ENCODE measurements at regions not wholly inside any gene's neighbourhood (a gene's known extent, or its start where the extent isn't known, plus 50 kb on each side); places are given as distances from the start of the nearest gene placed in this dataset.

DNA sequence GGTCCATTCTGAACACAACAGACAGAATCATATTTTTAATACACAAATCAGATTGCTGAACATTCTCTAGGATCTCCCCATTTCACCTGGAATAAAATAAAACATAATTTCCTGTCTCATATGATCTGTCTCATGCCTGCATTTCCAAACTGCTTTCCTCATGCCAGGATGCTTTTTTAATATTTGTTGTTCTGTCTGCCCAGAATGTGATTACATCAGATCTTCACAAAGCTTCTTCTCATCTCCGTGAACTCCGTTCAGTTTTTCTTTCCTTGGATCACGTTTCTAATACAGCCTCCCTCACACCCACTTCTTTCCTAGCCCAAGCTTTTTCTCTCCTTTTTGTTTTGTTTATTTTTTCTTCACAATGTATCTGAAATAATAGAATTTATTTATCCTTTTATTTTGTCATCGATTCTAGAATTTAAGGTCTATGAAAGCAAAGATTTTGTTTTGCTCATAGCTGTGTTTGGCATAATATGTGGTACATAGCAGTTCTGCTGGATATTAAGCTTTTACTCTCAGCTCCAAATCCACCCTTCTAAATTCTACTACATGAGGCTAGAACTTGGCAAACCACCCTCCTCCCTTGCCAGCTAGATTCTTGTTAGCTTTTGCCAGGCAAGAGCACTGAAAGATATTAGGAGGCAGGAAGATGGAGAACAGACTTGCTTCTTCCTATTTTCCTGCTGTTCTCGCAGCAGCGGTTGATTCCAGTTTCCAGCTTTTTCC lies 165.5 kb upstream of the SLIT2 start:
- no peak overlapping the region for H3K27ac ChIP-seq
- POLR2A ChIA-PET (ENCODE audit: low non-redundant PET), result no interaction called here
- no peak for DNase-seq (ENCODE audit: low spot score)
- TF ChIP-seq, protein P1, sequence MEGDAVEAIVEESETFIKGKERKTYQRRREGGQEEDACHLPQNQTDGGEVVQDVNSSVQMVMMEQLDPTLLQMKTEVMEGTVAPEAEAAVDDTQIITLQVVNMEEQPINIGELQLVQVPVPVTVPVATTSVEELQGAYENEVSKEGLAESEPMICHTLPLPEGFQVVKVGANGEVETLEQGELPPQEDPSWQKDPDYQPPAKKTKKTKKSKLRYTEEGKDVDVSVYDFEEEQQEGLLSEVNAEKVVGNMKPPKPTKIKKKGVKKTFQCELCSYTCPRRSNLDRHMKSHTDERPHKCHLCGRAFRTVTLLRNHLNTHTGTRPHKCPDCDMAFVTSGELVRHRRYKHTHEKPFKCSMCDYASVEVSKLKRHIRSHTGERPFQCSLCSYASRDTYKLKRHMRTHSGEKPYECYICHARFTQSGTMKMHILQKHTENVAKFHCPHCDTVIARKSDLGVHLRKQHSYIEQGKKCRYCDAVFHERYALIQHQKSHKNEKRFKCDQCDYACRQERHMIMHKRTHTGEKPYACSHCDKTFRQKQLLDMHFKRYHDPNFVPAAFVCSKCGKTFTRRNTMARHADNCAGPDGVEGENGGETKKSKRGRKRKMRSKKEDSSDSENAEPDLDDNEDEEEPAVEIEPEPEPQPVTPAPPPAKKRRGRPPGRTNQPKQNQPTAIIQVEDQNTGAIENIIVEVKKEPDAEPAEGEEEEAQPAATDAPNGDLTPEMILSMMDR (conservative IDR thresholded peaks at IDR 0.05; ENCODE audit: low read depth), result no peak
- CTCF ChIA-PET, result no interaction called here

DNA sequence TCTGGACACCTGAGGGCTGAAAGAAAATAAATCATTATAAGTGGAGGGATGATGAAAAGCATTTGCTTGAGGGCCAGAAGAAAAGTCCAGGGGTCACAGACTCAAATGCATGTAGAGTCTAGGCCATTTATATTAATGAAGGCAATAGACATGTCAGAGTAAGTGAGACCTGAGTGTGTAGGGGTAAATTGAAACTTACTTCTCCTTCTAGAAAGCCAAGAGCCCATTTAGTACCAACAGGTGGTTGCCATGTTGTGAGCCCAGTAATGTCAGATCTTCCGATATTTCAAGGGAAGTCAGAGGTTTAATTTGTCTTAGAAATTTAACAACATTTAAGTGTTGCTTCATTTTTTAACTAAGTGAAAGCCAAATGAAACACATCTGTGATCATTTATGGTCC lies 166.1 kb upstream of the SLIT2 start:
- TF ChIP-seq, protein P1 (conservative IDR thresholded peaks at IDR 0.05; ENCODE audit: low read depth), result no peak
- ChIA-PET POLR2A (ENCODE audit: low non-redundant PET) (no interaction called here), CTCF (no interaction called here)
- no peak overlapping the region for H3K27ac ChIP-seq
- DNase-seq (ENCODE audit: low spot score), result no peak

DNA sequence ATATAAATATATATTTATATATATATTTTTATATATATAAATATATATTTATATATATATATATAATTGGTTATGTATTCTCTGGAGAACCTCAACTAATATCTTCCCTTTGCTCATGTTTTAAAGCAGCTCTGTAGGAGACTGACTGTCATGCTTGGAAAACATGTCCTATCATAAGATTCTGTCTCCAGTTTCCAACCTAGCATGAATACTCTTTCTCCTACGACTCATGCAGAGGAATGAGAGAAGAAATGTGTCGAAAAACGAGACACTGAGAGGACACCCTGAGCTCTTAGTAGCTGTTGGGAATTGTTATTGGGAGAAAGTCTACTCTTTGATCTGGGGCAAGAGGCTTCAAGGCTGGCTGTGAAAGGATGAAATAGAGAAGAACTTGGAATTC lies 166.5 kb upstream of the SLIT2 start:
- ChIA-PET CTCF (no interaction called here), POLR2A (ENCODE audit: low non-redundant PET) (no interaction called here)
- H3K27ac ChIP-seq, result no peak overlapping the region
- DNase-seq (ENCODE audit: low spot score), result no peak
- TF ChIP-seq, protein P1 (conservative IDR thresholded peaks at IDR 0.05; ENCODE audit: low read depth), result no peak

DNA sequence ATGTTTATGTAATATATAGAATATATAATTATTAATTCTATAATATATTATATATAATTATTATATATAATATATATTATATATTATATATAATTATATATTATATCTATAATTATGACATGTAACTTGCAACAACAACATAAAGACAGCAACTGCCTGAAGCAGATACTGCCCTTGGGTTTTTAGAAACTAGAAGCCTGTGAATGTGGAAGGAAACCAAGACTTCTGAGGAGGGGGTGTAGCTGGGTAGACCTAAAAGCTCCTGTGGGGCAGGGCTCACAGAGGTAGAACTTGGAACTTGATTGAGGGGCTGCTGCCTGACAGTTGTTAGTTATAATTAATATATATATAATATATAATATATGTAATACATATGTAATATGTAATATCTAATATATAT lies 167.2 kb upstream of the SLIT2 start:
- no peak for DNase-seq (ENCODE audit: low spot score)
- ChIA-PET POLR2A (ENCODE audit: low non-redundant PET) (no interaction called here), CTCF (no interaction called here)
- H3K27ac ChIP-seq, result no peak overlapping the region
- TF ChIP-seq, protein P1 (conservative IDR thresholded peaks at IDR 0.05; ENCODE audit: low read depth), result no peak

DNA sequence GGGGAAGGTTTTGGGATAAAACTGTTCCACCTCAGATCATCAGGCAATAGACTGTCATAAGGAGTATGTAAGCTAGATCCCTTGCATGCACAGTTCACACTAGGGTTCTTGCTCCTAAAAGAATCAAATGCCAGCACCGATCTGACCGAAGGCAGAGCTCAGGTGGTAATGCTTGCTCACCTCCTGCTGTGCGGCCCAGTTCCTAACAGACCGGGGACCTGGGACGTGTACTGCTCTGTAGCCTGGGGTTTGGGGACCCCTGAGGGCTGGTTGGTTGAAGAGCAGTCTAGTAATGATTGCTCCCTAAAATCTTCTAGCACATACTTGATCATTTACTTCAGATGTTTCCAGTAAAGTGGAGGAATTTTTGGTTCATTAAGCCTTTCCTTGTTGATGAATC lies 173.1 kb upstream of the SLIT2 start:
- TF ChIP-seq, protein P1 (conservative IDR thresholded peaks at IDR 0.05; ENCODE audit: low read depth), result no peak
- no peak for DNase-seq (ENCODE audit: low spot score)
- ChIA-PET CTCF (no interaction called here), POLR2A (ENCODE audit: low non-redundant PET) (no interaction called here)
- no peak overlapping the region for H3K27ac ChIP-seq

DNA sequence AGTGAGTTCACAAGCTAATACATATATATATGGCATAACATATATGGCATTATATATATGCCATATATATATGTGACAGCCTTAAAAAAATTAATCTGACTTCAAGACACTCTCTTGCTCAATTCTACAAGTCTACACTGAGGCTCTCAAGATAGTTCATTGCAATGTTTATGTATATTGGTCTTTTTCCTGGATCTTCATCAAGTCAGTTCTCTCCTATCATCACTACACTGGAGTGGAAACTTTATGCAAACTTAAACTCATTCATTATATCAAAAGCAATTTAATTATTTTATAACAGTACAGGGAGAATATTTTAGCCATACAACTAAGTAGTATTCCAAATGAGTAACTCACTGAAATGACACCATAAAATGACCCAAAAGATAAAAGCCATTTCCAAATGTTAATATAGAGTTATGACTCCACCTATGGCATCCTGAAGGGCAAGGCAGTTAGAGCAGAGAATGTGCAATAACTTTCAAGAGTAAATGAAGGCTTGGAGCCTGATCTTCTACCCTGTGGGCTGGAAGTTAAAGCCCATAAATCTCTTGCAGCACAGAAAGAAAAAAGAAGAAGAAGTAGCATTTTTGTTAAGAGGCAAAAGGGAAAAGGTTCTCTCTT lies 176.3 kb upstream of the SLIT2 start:
- ChIA-PET POLR2A (ENCODE audit: low non-redundant PET) (no interaction called here), CTCF (interaction anchor here (0.7 kb wide), 1 partner anchor 636 kb away, joined by 3 read pairs; no protein-coding TSS in a partner anchor)
- H3K27ac ChIP-seq, result no peak overlapping the region
- no peak for DNase-seq (ENCODE audit: low spot score)
- TF ChIP-seq, protein P1 (conservative IDR thresholded peaks at IDR 0.05; ENCODE audit: low read depth), result no peak; the same call in 1 of the 2 replicates
